H1 (cell line): ENCODE measurements at regions not wholly inside any gene's neighbourhood (a gene's known extent, or its start where the extent isn't known, plus 50 kb on each side); places are given as distances from the start of the nearest gene placed in this dataset.

Experiments used
- CEBPB ChIP-seq: IDR thresholded peaks from 2 replicates; pipeline ENCODE4 v1.6.1; 2012; ENCODE audit warnings: low read depth, low read length
- CHD2 ChIP-seq: IDR thresholded peaks from 2 replicates; pipeline ENCODE4 v1.6.1; 2012; ENCODE audit warnings: low read length, improper control_type of control experiment
- EP300 ChIP-seq, 2 experiments: IDR thresholded peaks; 1 replicate in 1 of 2; 2 replicates in 1 of 2; pipeline ENCODE4 v1.6.1; 2011 to 2012; ENCODE audit warnings: low read depth in 2 of 2, low read length in 2 of 2, mild to moderate bottlenecking in 2 of 2, borderline replicate concordance in 1 of 2, inconsistent platforms in 1 of 2, moderate library complexity in 1 of 2
- EZH2 ChIP-seq: fragments of 200-600 bp; sonication (generic); IDR thresholded peaks from 2 replicates; pipeline ENCODE4 v1.7.1; 2012; ENCODE audit warnings: low read depth, mild to moderate bottlenecking, moderate library complexity, low read length, inconsistent platforms; ENCODE audit not compliant: severe bottlenecking
- HDAC2 ChIP-seq, 2 experiments: fragments of 300-600 bp in 1 of 2; sonication (generic) in 1 of 2; IDR thresholded peaks; 2 replicates each; pipeline ENCODE4 v1.6.1; 2011 to 2012; ENCODE audit warnings: low read depth in 2 of 2, low read length in 2 of 2, mild to moderate bottlenecking in 2 of 2, moderate library complexity in 2 of 2, borderline replicate concordance in 1 of 2, inconsistent platforms in 1 of 2
- PHF8 ChIP-seq: fragments of 200-600 bp; sonication (generic); conservative IDR thresholded peaks from 2 replicates; pipeline ENCODE4 v1.7.1; 2012; ENCODE audit warnings: low read depth, mild to moderate bottlenecking, inconsistent platforms, low read length, moderate library complexity
- POLR2A ChIP-seq, 2 experiments: IDR thresholded peaks; 1 replicate in 1 of 2; 2 replicates in 1 of 2; pipeline ENCODE4 v1.6.1; 2011; ENCODE audit warnings: low read depth in 2 of 2, low read length in 2 of 2, mild to moderate bottlenecking in 2 of 2; ENCODE audit errors: control extremely low read depth in 1 of 2
- POLR2AphosphoS5 ChIP-seq: IDR thresholded peaks from 2 replicates; pipeline ENCODE4 v1.6.1; 2011; ENCODE audit warnings: low read depth, low read length
- RBBP5 ChIP-seq: IDR thresholded peaks from 2 replicates; pipeline ENCODE4 v1.7.1; 2012; ENCODE audit warnings: low read depth, mild to moderate bottlenecking, inconsistent platforms, low read length, moderate library complexity, borderline replicate concordance
- RXRA ChIP-seq: IDR thresholded peaks from 2 replicates; pipeline ENCODE4 v1.6.1; 2011; ENCODE audit warnings: low read depth, mild to moderate bottlenecking, low read length, moderate library complexity; ENCODE audit not compliant: insufficient read depth
- TF ChIP-seq, protein P1 (sequence below), 3 experiments: IDR thresholded peaks; 1 replicate in 2 of 3; 2 replicates in 1 of 3; pipeline versions ENCODE4 v1.5.1 to v1.6.1; 2011; ENCODE audit warnings: low read length in 3 of 3, mild to moderate bottlenecking in 3 of 3, inconsistent platforms in 2 of 3, low read depth in 1 of 3, moderate library complexity in 1 of 3; ENCODE audit not compliant: insufficient read depth in 1 of 3; ENCODE audit errors: control extremely low read depth in 1 of 3
- TF ChIP-seq, protein P2 (sequence below): IDR thresholded peaks from 2 replicates; pipeline ENCODE4 v1.6.1; 2012; ENCODE audit warnings: inconsistent platforms

DNA sequence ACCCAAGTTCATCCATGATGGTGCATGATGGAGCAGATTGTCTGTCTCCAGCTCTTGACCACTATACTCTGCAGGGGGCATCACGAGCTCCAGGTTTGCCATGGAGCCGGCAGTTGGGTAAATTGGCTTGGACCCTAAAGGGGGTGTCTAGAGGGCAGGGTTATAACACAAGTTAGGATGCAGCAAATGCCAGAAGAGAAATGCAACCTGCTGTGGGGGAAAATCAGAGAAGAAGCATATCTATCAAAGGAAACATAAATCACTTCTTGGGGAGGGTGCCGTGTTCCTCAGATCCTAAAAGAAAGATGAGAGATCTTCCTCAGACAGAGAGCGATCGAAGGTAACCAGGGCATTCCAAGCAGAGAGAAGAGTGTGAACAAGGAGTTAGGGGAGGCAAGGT, 334.9 kb downstream of the C12orf75 start:
- TF ChIP-seq, protein P1, sequence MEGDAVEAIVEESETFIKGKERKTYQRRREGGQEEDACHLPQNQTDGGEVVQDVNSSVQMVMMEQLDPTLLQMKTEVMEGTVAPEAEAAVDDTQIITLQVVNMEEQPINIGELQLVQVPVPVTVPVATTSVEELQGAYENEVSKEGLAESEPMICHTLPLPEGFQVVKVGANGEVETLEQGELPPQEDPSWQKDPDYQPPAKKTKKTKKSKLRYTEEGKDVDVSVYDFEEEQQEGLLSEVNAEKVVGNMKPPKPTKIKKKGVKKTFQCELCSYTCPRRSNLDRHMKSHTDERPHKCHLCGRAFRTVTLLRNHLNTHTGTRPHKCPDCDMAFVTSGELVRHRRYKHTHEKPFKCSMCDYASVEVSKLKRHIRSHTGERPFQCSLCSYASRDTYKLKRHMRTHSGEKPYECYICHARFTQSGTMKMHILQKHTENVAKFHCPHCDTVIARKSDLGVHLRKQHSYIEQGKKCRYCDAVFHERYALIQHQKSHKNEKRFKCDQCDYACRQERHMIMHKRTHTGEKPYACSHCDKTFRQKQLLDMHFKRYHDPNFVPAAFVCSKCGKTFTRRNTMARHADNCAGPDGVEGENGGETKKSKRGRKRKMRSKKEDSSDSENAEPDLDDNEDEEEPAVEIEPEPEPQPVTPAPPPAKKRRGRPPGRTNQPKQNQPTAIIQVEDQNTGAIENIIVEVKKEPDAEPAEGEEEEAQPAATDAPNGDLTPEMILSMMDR (IDR thresholded peaks at IDR 0.05; ENCODE audit: control extremely low read depth in 1 of 3, insufficient read depth in 1 of 3, low read depth in 1 of 3, low read length in 3 of 3): no peak
- TF ChIP-seq POLR2AphosphoS5 (no peak), CEBPB (no peak), EZH2 (no peak), CHD2 (no peak), HDAC2 (IDR thresholded peaks at IDR 0.05; ENCODE audit: borderline replicate concordance in 1 of 2, low read depth in 2 of 2, low read length in 2 of 2) (no peak), RXRA (no peak), PHF8 (no peak), RBBP5 (no peak), EP300 (IDR thresholded peaks at IDR 0.05; ENCODE audit: borderline replicate concordance in 1 of 2, low read depth in 2 of 2, low read length in 2 of 2) (no peak), POLR2A (IDR thresholded peaks at IDR 0.05; ENCODE audit: control extremely low read depth in 1 of 2, low read depth in 2 of 2, low read length in 2 of 2) (no peak)
- TF ChIP-seq, protein P2, sequence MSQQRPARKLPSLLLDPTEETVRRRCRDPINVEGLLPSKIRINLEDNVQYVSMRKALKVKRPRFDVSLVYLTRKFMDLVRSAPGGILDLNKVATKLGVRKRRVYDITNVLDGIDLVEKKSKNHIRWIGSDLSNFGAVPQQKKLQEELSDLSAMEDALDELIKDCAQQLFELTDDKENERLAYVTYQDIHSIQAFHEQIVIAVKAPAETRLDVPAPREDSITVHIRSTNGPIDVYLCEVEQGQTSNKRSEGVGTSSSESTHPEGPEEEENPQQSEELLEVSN: no peak
